ENCODE measurements at regions not wholly inside any gene's neighbourhood (a gene's known extent, or its start where the extent isn't known, plus 50 kb on each side); places are given as distances from the start of the nearest gene placed in this dataset.

DNA sequence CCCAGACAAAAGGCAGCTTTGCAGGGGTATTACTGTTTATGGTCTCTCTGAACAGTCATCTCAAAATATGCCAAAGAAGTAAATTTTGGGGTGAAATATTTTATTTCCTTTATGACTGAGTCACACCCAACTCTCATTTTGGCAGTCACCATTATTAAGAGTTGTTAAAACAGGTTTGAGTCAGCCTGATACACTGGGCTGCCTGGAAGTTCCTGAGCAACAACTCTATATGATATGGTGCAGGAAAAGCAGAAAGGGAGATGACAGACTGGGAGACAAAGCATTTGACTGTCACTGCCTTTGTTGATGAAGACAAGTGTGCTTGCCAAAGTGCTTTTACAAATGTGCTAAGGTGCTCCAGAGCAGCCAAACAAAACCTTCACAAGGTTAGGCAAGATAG lies 1263.5 kb downstream of the PCDH7 start:
- TF ChIP-seq, protein P1, sequence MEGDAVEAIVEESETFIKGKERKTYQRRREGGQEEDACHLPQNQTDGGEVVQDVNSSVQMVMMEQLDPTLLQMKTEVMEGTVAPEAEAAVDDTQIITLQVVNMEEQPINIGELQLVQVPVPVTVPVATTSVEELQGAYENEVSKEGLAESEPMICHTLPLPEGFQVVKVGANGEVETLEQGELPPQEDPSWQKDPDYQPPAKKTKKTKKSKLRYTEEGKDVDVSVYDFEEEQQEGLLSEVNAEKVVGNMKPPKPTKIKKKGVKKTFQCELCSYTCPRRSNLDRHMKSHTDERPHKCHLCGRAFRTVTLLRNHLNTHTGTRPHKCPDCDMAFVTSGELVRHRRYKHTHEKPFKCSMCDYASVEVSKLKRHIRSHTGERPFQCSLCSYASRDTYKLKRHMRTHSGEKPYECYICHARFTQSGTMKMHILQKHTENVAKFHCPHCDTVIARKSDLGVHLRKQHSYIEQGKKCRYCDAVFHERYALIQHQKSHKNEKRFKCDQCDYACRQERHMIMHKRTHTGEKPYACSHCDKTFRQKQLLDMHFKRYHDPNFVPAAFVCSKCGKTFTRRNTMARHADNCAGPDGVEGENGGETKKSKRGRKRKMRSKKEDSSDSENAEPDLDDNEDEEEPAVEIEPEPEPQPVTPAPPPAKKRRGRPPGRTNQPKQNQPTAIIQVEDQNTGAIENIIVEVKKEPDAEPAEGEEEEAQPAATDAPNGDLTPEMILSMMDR (IDR thresholded peaks at IDR 0.05) = no peak
- TF ChIP-seq POLR2A (IDR thresholded peaks at IDR 0.05) = no peak

All from adrenal gland (tissue), 5 donors.